ENCODE measurements at regions not wholly inside any gene's neighbourhood (a gene's known extent, or its start where the extent isn't known, plus 50 kb on each side); places are given as distances from the start of the nearest gene placed in this dataset.

DNA sequence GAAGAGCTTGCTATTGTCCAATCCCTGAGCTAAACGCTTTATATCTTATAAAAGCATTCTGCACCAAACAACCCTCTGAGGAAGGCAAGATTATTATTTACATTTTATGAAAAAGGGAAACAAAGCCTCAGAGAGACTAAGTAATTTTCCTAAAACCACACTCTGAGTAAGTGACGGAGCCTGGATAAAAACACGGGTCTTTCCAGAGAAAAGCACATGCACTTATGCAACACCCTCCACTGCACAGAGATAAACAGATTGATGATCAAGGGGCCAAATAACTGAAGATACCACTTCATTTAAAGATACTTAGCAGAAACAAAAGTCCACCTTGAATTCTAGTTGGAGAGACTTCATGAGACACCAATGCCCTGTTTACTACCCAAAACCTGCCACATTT is 214.7 kb upstream of the PDE10A start:
- no peaks in the 10 kb centered on the region; the same call in 1 of the 2 replicates for H3K36me3 ChIP-seq (ENCODE audit: control insufficient read depth, insufficient read depth, low read length)
- intact Hi-C loops (cut with micrococcal nuclease; ENCODE audit: unreplicated experiment) (no loop called here), in situ Hi-C loops (cut with HindIII; ENCODE audit: low pct_unique_long_range_greater_than_20kb, low sequenced_read_pairs) (no loop called here)
- ChIA-PET POLR2A (no interaction called here), CTCF (no interaction called here)
- DNase-seq (ENCODE audit: low read depth, low spot score): no peak
- TF ChIP-seq, protein P1, sequence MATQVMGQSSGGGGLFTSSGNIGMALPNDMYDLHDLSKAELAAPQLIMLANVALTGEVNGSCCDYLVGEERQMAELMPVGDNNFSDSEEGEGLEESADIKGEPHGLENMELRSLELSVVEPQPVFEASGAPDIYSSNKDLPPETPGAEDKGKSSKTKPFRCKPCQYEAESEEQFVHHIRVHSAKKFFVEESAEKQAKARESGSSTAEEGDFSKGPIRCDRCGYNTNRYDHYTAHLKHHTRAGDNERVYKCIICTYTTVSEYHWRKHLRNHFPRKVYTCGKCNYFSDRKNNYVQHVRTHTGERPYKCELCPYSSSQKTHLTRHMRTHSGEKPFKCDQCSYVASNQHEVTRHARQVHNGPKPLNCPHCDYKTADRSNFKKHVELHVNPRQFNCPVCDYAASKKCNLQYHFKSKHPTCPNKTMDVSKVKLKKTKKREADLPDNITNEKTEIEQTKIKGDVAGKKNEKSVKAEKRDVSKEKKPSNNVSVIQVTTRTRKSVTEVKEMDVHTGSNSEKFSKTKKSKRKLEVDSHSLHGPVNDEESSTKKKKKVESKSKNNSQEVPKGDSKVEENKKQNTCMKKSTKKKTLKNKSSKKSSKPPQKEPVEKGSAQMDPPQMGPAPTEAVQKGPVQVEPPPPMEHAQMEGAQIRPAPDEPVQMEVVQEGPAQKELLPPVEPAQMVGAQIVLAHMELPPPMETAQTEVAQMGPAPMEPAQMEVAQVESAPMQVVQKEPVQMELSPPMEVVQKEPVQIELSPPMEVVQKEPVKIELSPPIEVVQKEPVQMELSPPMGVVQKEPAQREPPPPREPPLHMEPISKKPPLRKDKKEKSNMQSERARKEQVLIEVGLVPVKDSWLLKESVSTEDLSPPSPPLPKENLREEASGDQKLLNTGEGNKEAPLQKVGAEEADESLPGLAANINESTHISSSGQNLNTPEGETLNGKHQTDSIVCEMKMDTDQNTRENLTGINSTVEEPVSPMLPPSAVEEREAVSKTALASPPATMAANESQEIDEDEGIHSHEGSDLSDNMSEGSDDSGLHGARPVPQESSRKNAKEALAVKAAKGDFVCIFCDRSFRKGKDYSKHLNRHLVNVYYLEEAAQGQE (IDR thresholded peaks at IDR 0.05; ENCODE audit: insufficient read depth in 1 of 2, low read depth in 2 of 2, low read length in 1 of 2): no peak
- no peak for TF ChIP-seq POLR2AphosphoS5 (IDR thresholded peaks at IDR 0.05; ENCODE audit: low read depth, low read length)
- TF ChIP-seq, protein P2, sequence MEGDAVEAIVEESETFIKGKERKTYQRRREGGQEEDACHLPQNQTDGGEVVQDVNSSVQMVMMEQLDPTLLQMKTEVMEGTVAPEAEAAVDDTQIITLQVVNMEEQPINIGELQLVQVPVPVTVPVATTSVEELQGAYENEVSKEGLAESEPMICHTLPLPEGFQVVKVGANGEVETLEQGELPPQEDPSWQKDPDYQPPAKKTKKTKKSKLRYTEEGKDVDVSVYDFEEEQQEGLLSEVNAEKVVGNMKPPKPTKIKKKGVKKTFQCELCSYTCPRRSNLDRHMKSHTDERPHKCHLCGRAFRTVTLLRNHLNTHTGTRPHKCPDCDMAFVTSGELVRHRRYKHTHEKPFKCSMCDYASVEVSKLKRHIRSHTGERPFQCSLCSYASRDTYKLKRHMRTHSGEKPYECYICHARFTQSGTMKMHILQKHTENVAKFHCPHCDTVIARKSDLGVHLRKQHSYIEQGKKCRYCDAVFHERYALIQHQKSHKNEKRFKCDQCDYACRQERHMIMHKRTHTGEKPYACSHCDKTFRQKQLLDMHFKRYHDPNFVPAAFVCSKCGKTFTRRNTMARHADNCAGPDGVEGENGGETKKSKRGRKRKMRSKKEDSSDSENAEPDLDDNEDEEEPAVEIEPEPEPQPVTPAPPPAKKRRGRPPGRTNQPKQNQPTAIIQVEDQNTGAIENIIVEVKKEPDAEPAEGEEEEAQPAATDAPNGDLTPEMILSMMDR (IDR thresholded peaks at IDR 0.05): no peak
- no peak for TF ChIP-seq TCF7L2 (IDR thresholded peaks at IDR 0.05; ENCODE audit: low read depth, low read length)
- no peak for TF ChIP-seq SIN3A (IDR thresholded peaks at IDR 0.05; ENCODE audit: borderline replicate concordance, insufficient read depth, low read depth, low read length)
- no peaks in the 10 kb centered on the region for H3K4me1 ChIP-seq (ENCODE audit: control insufficient read depth, insufficient read depth, low read length)
- ATAC-seq: no peak
- H3K27ac ChIP-seq (ENCODE audit: low read length): no peak overlapping the region
- H3K4me3 ChIP-seq (ENCODE audit: low read depth in 2 of 2, low read length in 2 of 2): no peak overlapping the region
- BruUV-seq (replicated peaks): no TSS peak
- H3K27me3 ChIP-seq (ENCODE audit: control insufficient read depth, insufficient read depth, low read length): peaks cover 39% of the 10 kb centered on the region
- H3K9me3 ChIP-seq (ENCODE audit: control insufficient read depth, insufficient read depth, low read depth, low read length): no peaks in the 10 kb centered on the region

DNA sequence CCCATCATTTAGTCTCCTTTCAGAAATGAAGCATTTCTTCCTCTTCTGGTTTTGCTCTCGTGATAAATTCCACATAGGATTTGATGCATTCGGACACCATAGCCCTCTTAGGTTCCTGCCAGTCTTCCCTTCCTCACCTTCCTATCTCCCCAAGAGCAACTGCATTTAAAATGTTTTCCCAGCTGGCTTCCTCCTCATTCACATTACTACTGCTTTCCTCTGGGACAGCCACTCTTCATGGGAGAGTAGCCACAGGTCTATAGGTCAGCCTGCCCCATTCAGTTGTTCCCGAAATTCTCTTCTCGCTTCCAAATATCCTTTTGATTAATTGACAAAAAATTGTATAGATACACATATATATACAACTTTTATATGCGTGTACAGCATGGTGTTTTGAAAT is 214.2 kb upstream of the PDE10A start:
- intact Hi-C loops (cut with micrococcal nuclease; ENCODE audit: unreplicated experiment) (no loop called here), in situ Hi-C loops (cut with HindIII; ENCODE audit: low pct_unique_long_range_greater_than_20kb, low sequenced_read_pairs) (no loop called here)
- BruUV-seq (replicated peaks): no TSS peak
- no peaks in the 10 kb centered on the region for H3K4me1 ChIP-seq (ENCODE audit: control insufficient read depth, insufficient read depth, low read length)
- ATAC-seq: no peak
- H3K9me3 ChIP-seq (ENCODE audit: control insufficient read depth, insufficient read depth, low read depth, low read length): no peaks in the 10 kb centered on the region
- H3K27ac ChIP-seq (ENCODE audit: low read length): no peak overlapping the region
- H3K27me3 ChIP-seq (ENCODE audit: control insufficient read depth, insufficient read depth, low read length): peaks cover 39% of the 10 kb centered on the region
- DNase-seq (ENCODE audit: low read depth, low spot score): no peak
- no peak overlapping the region for H3K4me3 ChIP-seq (ENCODE audit: low read depth in 2 of 2, low read length in 2 of 2)
- H3K36me3 ChIP-seq (ENCODE audit: control insufficient read depth, insufficient read depth, low read length): no peaks in the 10 kb centered on the region; the same call in 1 of the 2 replicates
- ChIA-PET CTCF (no interaction called here), POLR2A (no interaction called here)
- TF ChIP-seq TCF7L2 (IDR thresholded peaks at IDR 0.05; ENCODE audit: low read depth, low read length) (no peak), SIN3A (IDR thresholded peaks at IDR 0.05; ENCODE audit: borderline replicate concordance, insufficient read depth, low read depth, low read length) (no peak), POLR2AphosphoS5 (IDR thresholded peaks at IDR 0.05; ENCODE audit: low read depth, low read length) (no peak)
- TF ChIP-seq, protein P2 (IDR thresholded peaks at IDR 0.05): no peak
- TF ChIP-seq, protein P1 (IDR thresholded peaks at IDR 0.05; ENCODE audit: insufficient read depth in 1 of 2, low read depth in 2 of 2, low read length in 1 of 2): no peak

Data from Panc1 (cell line).